HepG2 (cell line): ENCODE measurements at regions not wholly inside any gene's neighbourhood (a gene's known extent, or its start where the extent isn't known, plus 50 kb on each side); places are given as distances from the start of the nearest gene placed in this dataset.

Source experiments
- ATAC-seq: fragments of 200-7000 bp; cut with Tn5 transposase; 3 replicates; pipeline ENCODE4 v1.9.1; 2020; ENCODE audit warnings: mild to moderate bottlenecking, moderate library complexity
- BruUV-seq: library from RNA; stranded (reverse); fragments of 400-500 nt; replicated peaks from 2 replicates; lab custom pipeline; 2021; lab: Mats Ljungman, UMichigan
- CTCF ChIA-PET: fragments of 300-600 bp; formaldehyde crosslinking; extraction: SDS; loops from one replicate; lab custom pipeline; 2021; ENCODE audit warnings: low total read pairs, inconsistent platforms, low intra/inter-chr PET ratio; lab: Yijun Ruan, JAX
- POLR2A ChIA-PET: fragments of 350-600 bp; sonication (Branson Sonifier 250); formaldehyde crosslinking; loops from one replicate; lab custom pipeline; 2020; ENCODE audit warnings: antibody characterized with exemption, inconsistent platforms; lab: Yijun Ruan, JAX
- DNase-seq: peaks from one replicate; pipeline ENCODE4 v3.0.0-alpha.2; 2015; ENCODE audit warnings: low spot score
- FAIRE-seq: peaks from 3 replicates; lab custom pipeline; 2011; peaks lifted over from hg19 to GRCh38; lab: Jason Lieb, UNC
- H2AFZ ChIP-seq: one replicate; pipeline ENCODE4 v1.6.1; 2011; ENCODE audit warnings: low read length, inconsistent platforms
- H3K27ac ChIP-seq: fragments of 300-600 bp; 3 replicates; pipeline ENCODE4 v1.8.0; 2011; ENCODE audit warnings: mixed run types, mild to moderate bottlenecking, mixed read lengths, low read length, inconsistent platforms; ENCODE audit not compliant: insufficient read depth; ENCODE audit errors: extremely low read length
- H3K27me3 ChIP-seq, 2 experiments: fragments of 200-600 bp in 1 of 2; 2 replicates in 1 of 2; 3 replicates in 1 of 2; pipeline versions ENCODE4 v1.6.0 to v1.8.0; 2011; ENCODE audit warnings: low read length in 2 of 2, mild to moderate bottlenecking in 2 of 2, moderate library complexity in 2 of 2, inconsistent platforms in 1 of 2; ENCODE audit not compliant: insufficient read depth in 2 of 2, control insufficient read depth in 1 of 2
- H3K36me3 ChIP-seq, 2 experiments: fragments of 200-600 bp in 1 of 2; replicated peaks in 1 of 2; 2 replicates in 1 of 2; 3 replicates in 1 of 2; pipeline versions ENCODE4 v1.5.1 to v1.8.0; 2011; ENCODE audit warnings: low read length in 2 of 2, inconsistent platforms in 1 of 2; ENCODE audit not compliant: insufficient read depth in 2 of 2, control insufficient read depth in 1 of 2
- H3K4me1 ChIP-seq: 2 replicates; pipeline ENCODE4 v1.5.1; 2012; ENCODE audit warnings: low read length, inconsistent platforms; ENCODE audit not compliant: insufficient read depth
- H3K4me2 ChIP-seq: 2 replicates; pipeline ENCODE4 v1.6.0; 2011; ENCODE audit warnings: low read depth, low read length, inconsistent platforms
- H3K4me3 ChIP-seq, 3 experiments: fragments of 200-600 bp in 1 of 3; sonication (generic), shearing (Covaris generic) in 1 of 3; replicated peaks in 1 of 3; 2 replicates each; pipeline ENCODE4 v1.5.1; 2011 to 2016; ENCODE audit warnings: low read length in 3 of 3, inconsistent platforms in 2 of 3, low read depth in 2 of 3, mild to moderate bottlenecking in 2 of 3, control low read depth in 1 of 3, mixed read lengths in 1 of 3; ENCODE audit not compliant: insufficient read depth in 1 of 3
- H3K79me2 ChIP-seq: one replicate; pipeline ENCODE4 v1.6.1; 2011; ENCODE audit warnings: low read length, inconsistent platforms; ENCODE audit not compliant: insufficient read depth
- H3K9ac ChIP-seq: 2 replicates; pipeline ENCODE4 v1.6.0; 2011; ENCODE audit warnings: mild to moderate bottlenecking, low read depth, low read length, inconsistent platforms; ENCODE audit not compliant: insufficient read depth
- H3K9me3 ChIP-seq: 2 replicates; pipeline ENCODE4 v1.5.1; 2012; ENCODE audit warnings: mild to moderate bottlenecking, low read length
- H4K20me1 ChIP-seq: 2 replicates; pipeline ENCODE4 v1.6.0; 2011; ENCODE audit warnings: inconsistent platforms, mild to moderate bottlenecking, low read length, moderate library complexity; ENCODE audit not compliant: insufficient read depth
- AFF4 ChIP-seq: sonication (generic); formaldehyde crosslinking; IDR thresholded peaks from 2 replicates; pipeline ENCODE4 v1.4.0; 2020; ENCODE audit warnings: missing genetic modification reagents
- ZBED4 ChIP-seq: sonication (generic); formaldehyde crosslinking; IDR thresholded peaks from 2 replicates; pipeline ENCODE4 v1.4.0; 2020; ENCODE audit warnings: missing genetic modification reagents, borderline replicate concordance
- WGBS: methylation state at CpG from one replicate; pipeline ENCODE4 v1.1.6; 2017; ENCODE audit warnings: low lambda C conversion rate; 5-methylcytosine and 5-hydroxymethylcytosine counted together
- in situ Hi-C: cut with HindIII; loops from 2 replicates; pipeline ENCODE4 v1.10.0; 2017; ENCODE audit warnings: low pct_unique_long_range_greater_than_20kb; ENCODE audit not compliant: extremely low pct_ligation_motif_present
- intact Hi-C: fragments of 100-400 bp; cut with micrococcal nuclease; formaldehyde crosslinking; loops from one replicate; pipeline ENCODE4 v1.10.0; 2022; ENCODE audit not compliant: unreplicated experiment

- FAIRE-seq: no peak
- H3K27ac ChIP-seq: no peak overlapping the region
- no peaks in the 10 kb centered on the region for H3K4me1 ChIP-seq
- no peak overlapping the region for H3K4me2 ChIP-seq
- ChIA-PET CTCF (no interaction called here), POLR2A (no interaction called here)
- H3K9me3 ChIP-seq: peaks cover 26% of the 10 kb centered on the region
- TF ChIP-seq AFF4: no peak
- TF ChIP-seq ZBED4 (CRISPR knock-in tag): no peak
- H4K20me1 ChIP-seq: no peaks in the 10 kb centered on the region
- BruUV-seq: no TSS peak
- in situ Hi-C loops: no loop called here
- intact Hi-C loops: no loop called here
- no peak overlapping the region for H3K4me3 ChIP-seq
- ATAC-seq: no peak
- 78% methylated on average over 36 of the region's 53 CpGs for WGBS
- no peak for DNase-seq
- H3K79me2 ChIP-seq: no peaks in the 10 kb centered on the region
- no peaks in the 10 kb centered on the region for H3K27me3 ChIP-seq
- H3K9ac ChIP-seq: no peak overlapping the region
- H3K36me3 ChIP-seq: no peaks in the 10 kb centered on the region
- no peak overlapping the region for H2AFZ ChIP-seq
These were observed 642.4 kb downstream of the GOLGA6L6 start for GRCh38 chr15:19899021-19899824.
